DMS 273 (cell line): ENCODE measurements at regions not wholly inside any gene's neighbourhood (a gene's known extent, or its start where the extent isn't known, plus 50 kb on each side); places are given as distances from the start of the nearest gene placed in this dataset.
A peak's percentile ranks its signal among the peaks of the same experiment; 100 is the strongest.
"Not testable (repeated sequence)": the region's sequence is repeated elsewhere in the genome, so short reads cannot be mapped to it uniquely, and the experiment has no call there.

Source experiments
- DNase-seq: peaks from one replicate; lab custom pipeline; 2025; ENCODE audit not compliant: unreplicated experiment; lab: John Stamatoyannopoulos, UW

- no peak for DNase-seq
Measured at GRCh38 chr10:45246522-45246921, 68.9 kb downstream of the OR13A1 start.

- peak; percentile 78 for DNase-seq
Measured at GRCh38 chr10:45249978-45250693, 65.3 kb downstream of the OR13A1 start.

DNA sequence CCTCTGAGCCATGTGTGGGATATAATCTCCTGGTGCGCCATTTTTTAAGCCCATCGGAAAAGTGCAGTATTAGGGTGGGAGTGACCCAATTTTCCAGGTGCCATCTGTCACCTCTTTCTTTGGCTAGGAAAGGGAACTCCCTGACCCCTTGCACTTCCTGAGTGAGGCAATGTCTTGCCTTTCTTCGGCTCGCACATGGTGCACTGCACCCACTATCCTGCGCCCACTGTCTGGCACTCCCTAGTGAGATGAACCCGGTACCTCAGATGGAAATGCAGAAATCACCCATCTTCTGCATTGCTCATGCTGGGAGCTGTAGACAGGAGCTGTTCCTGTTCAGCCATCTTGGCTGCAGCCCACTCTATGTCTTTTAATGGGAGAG, 64.7 kb downstream of the OR13A1 start:
- not testable (repeated sequence) for DNase-seq
